Lung microvascular endothelial cell (primary cell): ENCODE measurements at regions not wholly inside any gene's neighbourhood (a gene's known extent, or its start where the extent isn't known, plus 50 kb on each side); places are given as distances from the start of the nearest gene placed in this dataset.
"Not testable (repeated sequence)": the region's sequence is repeated elsewhere in the genome, so short reads cannot be mapped to it uniquely, and the experiment has no call there.

Experiments used
- DNase-seq, 2 donors: peaks; one replicate each; pipeline versions ENCODE4 v3.0.0 to v3.0.0-alpha.2; 2010; ENCODE audit warnings: low read depth in 2 of 2

GRCh38 chr9:105098370-105098769, 146.1 kb upstream of the SLC44A1 start:
- no peak for DNase-seq

DNA sequence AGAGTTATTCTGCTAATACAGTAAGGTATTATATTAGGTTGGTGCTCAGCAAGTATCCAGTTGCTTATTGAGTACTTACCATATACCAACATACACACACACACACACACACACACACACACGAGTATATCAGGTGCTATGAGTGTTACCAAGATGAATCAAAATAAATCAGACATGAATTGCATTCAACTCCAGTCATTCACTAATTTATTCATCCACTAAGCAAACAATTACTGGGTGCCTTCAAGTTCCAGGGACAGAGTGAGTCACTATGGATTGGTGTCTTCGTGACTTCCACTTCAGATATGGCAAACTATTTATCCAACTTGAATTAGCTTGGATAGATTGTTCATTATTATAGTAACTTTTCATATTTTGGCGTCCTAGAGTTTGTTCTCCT, 140.7 kb upstream of the SLC44A1 start:
- DNase-seq, result no peak

- no peak for DNase-seq
Measured at GRCh38 chr9:105114318-105114717, 130.1 kb upstream of the SLC44A1 start.

DNA sequence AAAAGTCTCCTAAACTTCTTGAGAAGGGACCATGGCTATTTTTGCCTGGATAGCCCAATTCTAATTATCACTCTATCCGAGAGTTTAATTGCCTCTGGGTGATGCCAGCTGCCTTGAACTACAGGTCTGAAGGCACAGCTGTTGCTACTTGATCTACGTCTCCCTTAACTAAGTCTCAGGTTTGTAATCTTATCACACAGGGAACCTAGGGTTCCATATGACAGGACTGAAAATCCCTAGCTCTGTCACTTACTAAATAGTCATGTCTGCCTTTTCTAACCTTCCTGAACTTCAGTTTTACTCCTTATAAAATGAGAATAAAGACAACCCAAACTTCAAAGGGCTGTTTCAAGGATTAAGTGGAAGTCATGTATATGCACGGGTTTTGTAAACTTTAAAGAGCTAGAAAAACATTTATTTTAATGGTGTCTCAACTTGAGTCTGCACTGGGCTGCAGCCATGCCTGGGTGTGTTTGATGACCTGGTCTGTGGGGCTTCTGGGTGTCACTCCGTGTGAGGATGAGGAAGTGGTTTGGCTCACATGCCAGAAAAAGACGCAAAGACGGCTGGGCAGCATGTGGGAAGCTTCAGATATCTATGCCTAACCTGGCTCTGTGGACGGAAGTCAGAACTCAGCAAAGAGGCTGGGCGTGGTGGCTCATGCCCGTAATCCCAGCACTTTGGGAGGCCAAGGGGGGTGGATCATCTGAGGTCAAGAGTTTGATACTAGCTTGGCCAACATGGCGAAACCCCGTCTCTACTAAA, 129.3 kb upstream of the SLC44A1 start:
- DNase-seq, result peak in 1 of 2 donors; percentile 7

- DNase-seq, result no peak
Measured at GRCh38 chr9:105116052-105116868, 128.2 kb upstream of the SLC44A1 start.

GRCh38 chr9:105117234-105117633, 127.2 kb upstream of the SLC44A1 start:
- no peak for DNase-seq

GRCh38 chr9:105118636-105119035, 125.8 kb upstream of the SLC44A1 start:
- no peak for DNase-seq

- DNase-seq, result no peak
Measured at GRCh38 chr9:105119156-105119555, 125.3 kb upstream of the SLC44A1 start.

DNA sequence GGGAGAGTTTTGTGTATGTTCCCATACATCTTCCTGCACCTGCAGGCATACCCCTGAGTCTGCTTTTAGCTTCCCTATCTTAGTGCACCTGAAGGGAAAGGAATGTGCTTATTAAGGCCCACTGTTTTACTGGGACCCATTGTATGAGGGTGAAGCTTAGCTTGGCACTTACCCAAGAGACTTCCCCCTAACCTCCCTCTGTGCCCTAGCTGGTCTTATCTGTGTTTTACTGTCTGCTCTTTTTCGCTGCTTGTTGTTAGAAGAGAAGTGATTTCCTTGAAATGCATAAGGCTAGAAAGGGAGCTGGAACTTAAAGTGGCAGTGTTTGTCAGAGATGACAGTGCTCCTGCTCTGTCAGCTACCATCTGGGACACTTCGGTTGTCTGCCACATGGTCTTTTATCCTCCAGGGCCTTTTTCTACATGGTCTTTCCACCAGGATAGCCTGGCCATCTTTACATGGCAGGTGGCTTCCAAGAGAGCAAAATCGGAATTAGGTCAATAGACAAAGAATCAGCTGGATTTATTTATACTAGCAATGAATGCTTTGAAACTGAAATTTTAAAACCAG, 122.5 kb upstream of the SLC44A1 start:
- DNase-seq, result no peak

- DNase-seq, result not testable (repeated sequence)
Measured at GRCh38 chr9:105124598-105124997, 119.9 kb upstream of the SLC44A1 start.

GRCh38 chr9:105126226-105126625, 118.2 kb upstream of the SLC44A1 start:
- DNase-seq, result no peak

GRCh38 chr9:105127863-105128220, 116.6 kb upstream of the SLC44A1 start:
- DNase-seq, result peak in 1 of 2 donors; percentile 96

GRCh38 chr9:105128908-105129600, 115.4 kb upstream of the SLC44A1 start:
- peak in 1 of 2 donors; percentile 78 for DNase-seq

DNA sequence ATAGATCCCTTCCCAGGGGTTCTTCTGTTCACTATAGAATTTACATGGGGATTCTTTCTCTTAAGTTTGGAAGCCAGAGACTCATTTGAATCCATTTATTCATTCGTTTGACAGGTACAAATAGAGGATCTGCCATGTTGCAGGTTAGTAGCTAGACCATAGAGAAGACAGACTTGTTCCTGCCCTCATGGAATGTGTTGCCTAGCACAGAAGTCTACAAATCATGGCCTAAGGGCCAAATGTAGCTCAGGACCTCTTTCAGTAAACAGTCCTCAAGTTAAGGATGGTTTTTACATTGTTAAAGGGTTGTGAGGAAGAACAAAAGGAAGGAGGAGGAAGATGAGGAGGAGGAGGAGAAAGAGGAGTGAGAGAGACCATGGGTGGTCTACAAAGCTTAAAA, 114.7 kb upstream of the SLC44A1 start:
- no peak for DNase-seq

DNA sequence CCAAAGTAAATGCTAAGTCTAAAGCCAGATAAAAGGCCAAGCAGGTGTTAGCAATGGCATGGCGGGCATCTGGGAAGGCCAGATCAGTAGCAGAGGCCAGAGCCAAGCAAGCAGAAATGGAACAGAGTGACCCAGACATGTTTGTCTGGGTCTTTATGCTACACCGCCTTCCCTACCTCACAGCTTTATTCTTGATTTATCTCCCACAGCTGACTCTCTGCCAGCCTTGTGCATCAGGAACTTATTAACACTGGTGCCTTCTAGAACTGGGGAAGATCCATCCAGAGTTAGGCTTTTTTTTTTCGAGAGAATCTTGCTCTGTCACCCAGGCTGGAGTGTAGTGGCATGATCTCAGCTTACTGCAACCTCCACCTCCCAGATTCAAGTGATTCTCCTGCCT, 112.5 kb upstream of the SLC44A1 start:
- no peak for DNase-seq

- peak in 1 of 2 donors; percentile 56 for DNase-seq
Measured at GRCh38 chr9:105132606-105133005, 111.8 kb upstream of the SLC44A1 start.

GRCh38 chr9:105138306-105138801, 106.1 kb upstream of the SLC44A1 start:
- DNase-seq, result no peak

GRCh38 chr9:105141146-105141975, 103.1 kb upstream of the SLC44A1 start:
- no peak for DNase-seq

DNA sequence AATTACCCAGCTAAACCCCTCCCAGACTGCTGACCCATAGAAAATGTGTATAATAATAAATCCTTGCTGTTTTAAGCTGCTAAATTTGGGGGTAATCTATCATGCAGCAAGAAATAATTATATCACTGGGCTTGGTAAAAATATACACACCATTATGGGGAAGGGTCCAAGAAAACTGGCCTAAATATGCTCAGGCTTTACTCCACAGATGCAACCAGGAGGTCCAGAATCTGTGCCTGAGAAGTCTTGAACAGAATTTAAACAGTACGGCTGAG, 102.5 kb upstream of the SLC44A1 start:
- no peak for DNase-seq

GRCh38 chr9:105142406-105143135, 101.9 kb upstream of the SLC44A1 start:
- no peak for DNase-seq

- no peak for DNase-seq
Measured at GRCh38 chr9:105143136-105143430, 101.4 kb upstream of the SLC44A1 start.
